ENCODE measurements at regions not wholly inside any gene's neighbourhood (a gene's known extent, or its start where the extent isn't known, plus 50 kb on each side); places are given as distances from the start of the nearest gene placed in this dataset.

DNA sequence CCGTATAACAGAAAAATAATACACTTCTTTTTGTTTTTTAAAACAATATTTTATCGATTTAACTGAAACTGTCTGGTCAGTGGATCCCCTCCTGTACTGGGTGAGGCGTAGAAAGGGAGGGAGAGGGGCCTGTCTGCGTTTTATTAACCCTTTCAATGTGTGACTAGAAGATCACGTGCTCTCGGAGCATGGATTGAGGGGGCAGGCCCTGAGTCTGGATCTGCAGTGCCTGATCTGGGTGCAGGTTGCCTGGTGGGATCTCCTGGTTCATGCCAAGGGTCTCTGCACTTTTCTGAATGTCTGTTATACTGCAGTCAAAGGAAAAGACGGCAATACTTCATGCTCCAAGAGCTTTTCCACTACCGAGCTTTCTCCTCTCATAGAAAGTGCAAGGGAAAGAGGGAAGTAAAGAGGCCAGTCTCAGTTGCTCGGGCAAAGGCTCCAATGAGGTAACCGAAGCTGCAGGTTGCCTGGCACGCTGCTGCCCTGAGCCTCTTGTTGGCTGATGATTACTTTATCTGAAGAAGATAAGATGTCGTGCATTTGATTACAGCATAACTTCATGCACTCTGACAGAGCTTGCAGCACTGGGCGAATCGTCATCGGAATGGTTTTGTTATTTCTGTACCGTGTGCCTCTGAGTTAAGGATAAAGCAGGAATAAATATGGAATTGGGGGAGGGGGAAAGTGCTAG is 167.5 kb upstream of the PMEPA1 start:
- Mint-ChIP-seq H3K9me3 (no peaks in the 10 kb centered on the region), H3K27ac (no peak overlapping the region), H3K36me3 (no peaks in the 10 kb centered on the region), H3K27me3 (peaks cover 5 to 11% of the 10 kb centered on the region in 2 donors), H3K4me3 (no peak overlapping the region), H3K4me1 (no peaks in the 10 kb centered on the region)
- POLR2A ChIA-PET (ENCODE audit: partially characterized antibody), result no interaction called here
- DNase-seq, result no peak
- Histone ChIP-seq H3K27ac (ENCODE audit: low read depth, low read length) (no peak overlapping the region), H3K4me1 (ENCODE audit: insufficient read depth, low read length) (no peaks in the 10 kb centered on the region), H3K4me3 (ENCODE audit: low read length in 2 of 2) (no peak overlapping the region), H3K27me3 (ENCODE audit: insufficient read depth, low read length) (no peaks in the 10 kb centered on the region), H3K9me3 (ENCODE audit: control insufficient read depth in 1 of 2, low read length in 2 of 2) (no peaks in the 10 kb centered on the region), H3K36me3 (ENCODE audit: insufficient read depth, low read length) (no peaks in the 10 kb centered on the region)
- CTCF ChIA-PET (ENCODE audit: partially characterized antibody), result no interaction called here
- intact Hi-C loops (cut with micrococcal nuclease), result no loop called here

DNA sequence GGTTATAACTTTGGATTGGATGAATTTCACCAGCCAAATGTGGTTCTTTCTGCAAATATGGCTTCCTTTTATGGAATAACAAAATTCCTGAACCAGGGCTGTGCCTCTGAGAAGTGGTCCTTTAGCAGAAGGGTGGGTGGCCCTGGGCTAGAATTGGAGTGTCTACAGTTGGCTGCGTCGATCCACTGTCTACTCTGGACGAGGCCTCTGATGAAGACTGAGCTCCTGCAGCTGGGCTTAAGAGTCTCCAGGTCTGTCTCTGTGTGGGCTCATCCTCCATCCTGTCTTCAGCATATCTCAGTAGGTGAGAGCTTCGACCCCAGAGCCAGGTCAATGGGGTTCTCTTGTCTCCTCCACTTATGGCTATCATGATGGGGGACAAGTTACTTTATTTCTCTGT is 166.3 kb upstream of the PMEPA1 start:
- DNase-seq, result no peak
- POLR2A ChIA-PET (ENCODE audit: partially characterized antibody), result no interaction called here
- Mint-ChIP-seq H3K27ac (no peak overlapping the region), H3K27me3 (peaks cover 3 to 8% of the 10 kb centered on the region in 2 donors), H3K4me1 (no peaks in the 10 kb centered on the region), H3K9me3 (no peaks in the 10 kb centered on the region), H3K4me3 (no peak overlapping the region), H3K36me3 (no peaks in the 10 kb centered on the region)
- intact Hi-C loops (cut with micrococcal nuclease), result no loop called here
- Histone ChIP-seq H3K4me1 (ENCODE audit: insufficient read depth, low read length) (no peaks in the 10 kb centered on the region), H3K9me3 (ENCODE audit: control insufficient read depth in 1 of 2, low read length in 2 of 2) (no peaks in the 10 kb centered on the region), H3K4me3 (ENCODE audit: low read length in 2 of 2) (no peak overlapping the region), H3K36me3 (ENCODE audit: insufficient read depth, low read length) (no peaks in the 10 kb centered on the region), H3K27me3 (ENCODE audit: insufficient read depth, low read length) (no peaks in the 10 kb centered on the region), H3K27ac (ENCODE audit: low read depth, low read length) (no peak overlapping the region)
- CTCF ChIA-PET (ENCODE audit: partially characterized antibody), result no interaction called here

DNA sequence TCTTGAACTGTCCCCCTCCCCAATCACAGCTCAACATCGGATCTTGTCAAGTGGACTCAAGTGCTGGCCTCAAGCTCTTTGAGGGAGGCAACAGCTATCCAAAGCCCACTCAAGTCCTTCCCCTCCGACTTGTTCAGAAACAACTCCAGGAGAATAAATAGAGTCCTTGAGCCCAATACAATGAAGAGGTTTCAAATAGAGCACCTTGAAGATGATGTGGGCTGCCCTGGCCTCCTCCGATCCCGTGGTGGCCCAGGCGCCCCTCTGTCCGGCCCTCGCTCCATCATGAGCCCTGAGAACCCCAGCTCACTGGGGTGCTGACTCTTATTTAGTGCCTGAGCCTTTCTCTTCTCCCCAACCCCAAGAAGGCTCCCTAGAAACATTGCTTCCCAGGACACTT is 164.3 kb upstream of the PMEPA1 start:
- Histone ChIP-seq H3K36me3 (ENCODE audit: insufficient read depth, low read length) (no peaks in the 10 kb centered on the region), H3K9me3 (ENCODE audit: control insufficient read depth in 1 of 2, low read length in 2 of 2) (no peaks in the 10 kb centered on the region), H3K27me3 (ENCODE audit: insufficient read depth, low read length) (no peaks in the 10 kb centered on the region), H3K27ac (ENCODE audit: low read depth, low read length) (no peak overlapping the region), H3K4me3 (ENCODE audit: low read length in 2 of 2) (no peak overlapping the region), H3K4me1 (ENCODE audit: insufficient read depth, low read length) (no peaks in the 10 kb centered on the region)
- intact Hi-C loops (cut with micrococcal nuclease), result no loop called here
- Mint-ChIP-seq H3K36me3 (no peaks in the 10 kb centered on the region), H3K27ac (no peak overlapping the region), H3K9me3 (no peaks in the 10 kb centered on the region), H3K27me3 (peaks cover 10 to 12% of the 10 kb centered on the region in 2 donors), H3K4me3 (no peak overlapping the region), H3K4me1 (no peaks in the 10 kb centered on the region)
- CTCF ChIA-PET (ENCODE audit: partially characterized antibody), result no interaction called here
- POLR2A ChIA-PET (ENCODE audit: partially characterized antibody), result no interaction called here
- no peak for DNase-seq

DNA sequence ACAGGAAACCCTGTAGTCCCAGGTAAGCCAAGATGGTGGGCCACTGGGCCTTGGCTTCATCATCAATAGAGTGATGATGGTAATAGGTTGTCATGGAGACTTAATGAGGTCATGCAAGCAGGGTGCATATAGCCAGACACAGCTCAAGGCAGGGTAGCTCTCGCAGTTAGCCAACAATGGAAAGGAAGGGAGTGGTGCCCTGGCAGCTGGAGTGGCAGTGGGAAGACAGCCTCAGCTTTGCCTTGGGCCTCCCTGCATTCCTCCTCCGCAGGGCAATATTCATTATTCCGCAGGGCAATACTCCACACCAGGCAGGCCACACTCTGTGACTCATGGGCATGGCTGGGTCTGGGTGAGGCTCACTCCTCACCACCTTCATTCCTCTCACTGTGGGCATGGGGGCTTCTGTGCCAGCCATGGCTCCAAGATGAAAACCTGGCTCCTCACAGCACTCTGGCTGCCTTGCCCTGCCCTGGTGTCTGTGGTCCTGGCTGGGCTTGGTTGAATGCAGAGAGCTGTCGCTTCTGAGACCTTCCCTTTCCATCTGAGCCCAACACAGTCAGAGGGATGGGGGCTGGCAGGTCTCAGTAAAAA is 163.1 kb upstream of the PMEPA1 start:
- Histone ChIP-seq H3K27me3 (ENCODE audit: insufficient read depth, low read length) (no peaks in the 10 kb centered on the region), H3K27ac (ENCODE audit: low read depth, low read length) (no peak overlapping the region), H3K9me3 (ENCODE audit: control insufficient read depth in 1 of 2, low read length in 2 of 2) (no peaks in the 10 kb centered on the region), H3K36me3 (ENCODE audit: insufficient read depth, low read length) (no peaks in the 10 kb centered on the region), H3K4me1 (ENCODE audit: insufficient read depth, low read length) (no peaks in the 10 kb centered on the region), H3K4me3 (ENCODE audit: low read length in 2 of 2) (no peak overlapping the region)
- Mint-ChIP-seq H3K27me3 (peaks cover 10 to 14% of the 10 kb centered on the region in 2 donors), H3K27ac (no peak overlapping the region), H3K36me3 (no peaks in the 10 kb centered on the region), H3K4me1 (no peaks in the 10 kb centered on the region), H3K9me3 (no peaks in the 10 kb centered on the region), H3K4me3 (no peak overlapping the region)
- DNase-seq, result no peak
- intact Hi-C loops (cut with micrococcal nuclease), result no loop called here
- ChIA-PET POLR2A (ENCODE audit: partially characterized antibody) (no interaction called here), CTCF (ENCODE audit: partially characterized antibody) (no interaction called here)

DNA sequence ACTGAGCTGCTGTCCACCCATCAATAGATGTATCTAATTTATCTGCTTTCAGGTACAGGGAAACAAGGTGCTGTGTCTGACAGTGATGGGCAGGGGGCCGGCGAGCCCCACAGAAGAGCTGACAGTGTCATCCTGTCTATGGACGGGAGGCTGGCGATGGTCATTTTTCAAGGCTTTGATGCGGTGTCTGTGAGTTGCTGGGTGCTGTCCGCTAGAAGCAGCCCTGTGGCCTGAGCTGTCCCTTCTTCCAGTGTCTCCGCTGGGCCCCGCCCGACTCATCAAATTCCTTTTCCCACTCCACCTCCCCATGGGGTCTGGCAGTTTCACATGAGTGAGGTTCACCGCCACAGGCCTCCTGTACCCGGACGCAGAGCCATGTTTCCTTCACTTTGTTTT is 161.4 kb upstream of the PMEPA1 start:
- Mint-ChIP-seq H3K4me1 (peaks cover 1 to 8% (median 2%) of the 10 kb centered on the region in 4 donors), H3K27me3 (peaks cover 12 to 18% of the 10 kb centered on the region in 2 donors), H3K27ac (no peak overlapping the region), H3K4me3 (no peak overlapping the region), H3K9me3 (peaks cover 0 to under 1% (median 0%) of the 10 kb centered on the region in 8 donors), H3K36me3 (no peaks in the 10 kb centered on the region)
- intact Hi-C loops (cut with micrococcal nuclease), result no loop called here
- Histone ChIP-seq H3K4me3 (ENCODE audit: low read length in 2 of 2) (no peak overlapping the region), H3K27me3 (ENCODE audit: insufficient read depth, low read length) (no peaks in the 10 kb centered on the region), H3K9me3 (ENCODE audit: control insufficient read depth in 1 of 2, low read length in 2 of 2) (no peaks in the 10 kb centered on the region), H3K27ac (ENCODE audit: low read depth, low read length) (no peak overlapping the region), H3K4me1 (ENCODE audit: insufficient read depth, low read length) (peaks cover 4% of the 10 kb centered on the region), H3K36me3 (ENCODE audit: insufficient read depth, low read length) (no peaks in the 10 kb centered on the region)
- ChIA-PET POLR2A (ENCODE audit: partially characterized antibody) (no interaction called here), CTCF (ENCODE audit: partially characterized antibody) (no interaction called here)
- DNase-seq, result no peak

DNA sequence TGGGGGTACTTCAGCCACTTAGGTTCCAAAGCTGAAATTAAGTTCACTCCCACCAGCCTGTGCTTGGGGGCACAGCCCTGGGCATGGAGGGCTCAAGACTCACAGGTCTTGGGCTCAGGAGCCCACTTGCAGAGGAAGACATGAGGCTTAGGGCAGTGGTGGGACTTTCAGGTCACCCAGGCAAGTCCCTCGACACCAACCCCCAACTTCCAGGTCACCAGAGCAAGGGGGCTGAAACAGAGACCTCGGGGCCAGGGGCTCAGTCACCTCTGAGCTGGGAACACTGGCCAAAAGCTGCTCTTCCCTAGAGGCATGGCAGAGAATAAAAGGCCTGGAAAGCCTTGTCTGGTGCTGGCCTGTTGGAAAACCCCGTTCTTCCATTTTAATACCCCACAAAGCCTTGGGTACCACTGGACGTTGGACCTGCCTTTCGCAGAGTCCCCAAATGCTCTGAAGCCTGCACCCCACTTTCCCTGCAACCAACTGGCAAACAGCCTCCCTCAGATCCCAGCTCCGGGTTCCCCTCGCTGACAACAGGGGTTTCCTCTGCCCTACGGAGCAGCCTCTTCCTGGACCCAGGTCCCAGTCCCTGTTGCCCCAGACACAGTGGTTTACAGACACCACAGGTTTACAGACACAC is 160.9 kb upstream of the PMEPA1 start:
- H3K27me3 Mint-ChIP-seq, result peaks cover 12 to 18% of the 10 kb centered on the region in 2 donors
- POLR2A ChIA-PET (ENCODE audit: partially characterized antibody), result no interaction called here

DNA sequence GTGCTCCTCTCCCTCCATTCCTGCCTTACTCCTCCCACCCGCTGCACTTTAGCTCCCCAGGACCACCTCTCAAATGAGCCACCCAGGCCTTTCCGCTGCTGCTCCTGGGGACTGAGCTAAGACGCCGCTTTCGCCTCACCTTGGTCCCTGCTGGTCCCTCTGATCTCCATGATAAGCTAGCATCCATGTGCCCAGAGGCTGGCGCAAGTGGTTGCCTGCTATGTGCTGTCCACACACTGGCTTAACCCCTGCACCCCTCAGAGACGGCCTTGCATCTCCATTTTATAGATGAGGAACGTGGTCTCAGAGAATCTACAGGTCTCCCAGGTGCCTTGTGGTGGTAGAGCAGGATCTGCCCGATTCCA is 160.1 kb upstream of the PMEPA1 start:
- H3K4me3 ChIP-seq (ENCODE audit: low read length in 2 of 2), result no peak overlapping the region
- H3K27me3 ChIP-seq (ENCODE audit: insufficient read depth, low read length), result no peaks in the 10 kb centered on the region
- no peaks in the 10 kb centered on the region for H3K9me3 ChIP-seq (ENCODE audit: control insufficient read depth in 1 of 2, low read length in 2 of 2)
- H3K36me3 ChIP-seq (ENCODE audit: insufficient read depth, low read length), result no peaks in the 10 kb centered on the region
- Mint-ChIP-seq H3K4me3 (no peak overlapping the region), H3K4me1 (peaks cover 12 to 21% (median 15%) of the 10 kb centered on the region in 4 donors), H3K27ac (no peak overlapping the region), H3K36me3 (no peaks in the 10 kb centered on the region), H3K9me3 (peaks cover 0 to 3% (median 0%) of the 10 kb centered on the region in 8 donors), H3K27me3 (peaks cover 12 to 16% of the 10 kb centered on the region in 2 donors)
- intact Hi-C loops (cut with micrococcal nuclease), result no loop called here
- POLR2A ChIA-PET (ENCODE audit: partially characterized antibody), result no interaction called here
- CTCF ChIA-PET (ENCODE audit: partially characterized antibody), result no interaction called here
- peaks cover 17% of the 10 kb centered on the region for H3K4me1 ChIP-seq (ENCODE audit: insufficient read depth, low read length)
- no peak overlapping the region for H3K27ac ChIP-seq (ENCODE audit: low read depth, low read length)
- no peak for DNase-seq

More for the DNA sequence above, 160.9 kb upstream of the PMEPA1 start:
- peaks cover 6 to 13% (median 8%) of the 10 kb centered on the region in 4 donors for H3K4me1 Mint-ChIP-seq
- no peak overlapping the region for H3K27ac Mint-ChIP-seq
- H3K4me3 ChIP-seq (ENCODE audit: low read length in 2 of 2), result no peak overlapping the region
- H3K36me3 ChIP-seq (ENCODE audit: insufficient read depth, low read length), result no peaks in the 10 kb centered on the region
- H3K4me1 ChIP-seq (ENCODE audit: insufficient read depth, low read length), result peaks cover 9% of the 10 kb centered on the region
- H3K9me3 Mint-ChIP-seq, result peaks cover 0 to 3% (median 0%) of the 10 kb centered on the region in 8 donors
- CTCF ChIA-PET (ENCODE audit: partially characterized antibody), result no interaction called here
- H3K4me3 Mint-ChIP-seq, result no peak overlapping the region
- no peaks in the 10 kb centered on the region for H3K9me3 ChIP-seq (ENCODE audit: control insufficient read depth in 1 of 2, low read length in 2 of 2)
- no peak for DNase-seq
- intact Hi-C loops (cut with micrococcal nuclease), result no loop called here
- no peaks in the 10 kb centered on the region for H3K36me3 Mint-ChIP-seq
- H3K27ac ChIP-seq (ENCODE audit: low read depth, low read length), result no peak overlapping the region
- H3K27me3 ChIP-seq (ENCODE audit: insufficient read depth, low read length), result no peaks in the 10 kb centered on the region
